ENCODE measurements at regions not wholly inside any gene's neighbourhood (a gene's known extent, or its start where the extent isn't known, plus 50 kb on each side); places are given as distances from the start of the nearest gene placed in this dataset.
A peak's percentile ranks its signal among the peaks of the same experiment; 100 is the strongest.
"Not testable (repeated sequence)": the region's sequence is repeated elsewhere in the genome, so short reads cannot be mapped to it uniquely, and the experiment has no call there.

DNA sequence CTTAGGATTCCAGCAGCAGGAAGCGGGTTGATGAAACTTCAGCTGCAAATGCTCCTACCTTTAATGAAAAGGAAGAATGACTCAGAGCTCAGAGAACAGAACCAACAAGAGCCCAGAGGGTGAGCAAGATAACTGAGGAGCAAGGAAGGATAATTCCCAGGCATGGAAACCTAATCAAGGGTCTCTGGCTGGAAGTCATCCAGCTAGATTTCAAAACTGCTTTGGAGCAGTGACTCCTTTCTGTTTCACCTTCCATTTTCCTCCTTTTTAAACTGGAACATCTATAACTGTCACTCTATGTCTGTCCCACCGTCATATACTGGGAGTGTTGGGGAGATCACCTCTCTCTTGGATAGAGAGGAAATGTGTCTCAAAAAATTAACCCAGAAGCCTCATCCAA lies 148.4 kb upstream of the RAB6C start:
- no peak for DNase-seq
- H3K79me2 ChIP-seq (ENCODE audit: low read length), result no peaks in the 10 kb centered on the region
- no peaks in the 10 kb centered on the region for H3K27me3 ChIP-seq (replicated peaks; ENCODE audit: insufficient read depth, low read length)
- H4K20me1 ChIP-seq (ENCODE audit: insufficient read depth, low read length), result no peaks in the 10 kb centered on the region
- H2AFZ ChIP-seq (ENCODE audit: low read length), result no peak overlapping the region
- no peaks in the 10 kb centered on the region for H3F3A ChIP-seq (ENCODE audit: insufficient read depth, low read length)
- no peaks in the 10 kb centered on the region for H3K9me2 ChIP-seq (replicated peaks; ENCODE audit: insufficient read depth, low read length)
- H3K4me2 ChIP-seq (ENCODE audit: low read depth, low read length), result no peak overlapping the region
- TF ChIP-seq EZH2 (optimal IDR thresholded peaks at IDR 0.05; ENCODE audit: low read depth, low read length) (no peak), EZH2phosphoT487 (IDR thresholded peaks at IDR 0.05; ENCODE audit: low read length) (no peak)
- TF ChIP-seq, protein P1, sequence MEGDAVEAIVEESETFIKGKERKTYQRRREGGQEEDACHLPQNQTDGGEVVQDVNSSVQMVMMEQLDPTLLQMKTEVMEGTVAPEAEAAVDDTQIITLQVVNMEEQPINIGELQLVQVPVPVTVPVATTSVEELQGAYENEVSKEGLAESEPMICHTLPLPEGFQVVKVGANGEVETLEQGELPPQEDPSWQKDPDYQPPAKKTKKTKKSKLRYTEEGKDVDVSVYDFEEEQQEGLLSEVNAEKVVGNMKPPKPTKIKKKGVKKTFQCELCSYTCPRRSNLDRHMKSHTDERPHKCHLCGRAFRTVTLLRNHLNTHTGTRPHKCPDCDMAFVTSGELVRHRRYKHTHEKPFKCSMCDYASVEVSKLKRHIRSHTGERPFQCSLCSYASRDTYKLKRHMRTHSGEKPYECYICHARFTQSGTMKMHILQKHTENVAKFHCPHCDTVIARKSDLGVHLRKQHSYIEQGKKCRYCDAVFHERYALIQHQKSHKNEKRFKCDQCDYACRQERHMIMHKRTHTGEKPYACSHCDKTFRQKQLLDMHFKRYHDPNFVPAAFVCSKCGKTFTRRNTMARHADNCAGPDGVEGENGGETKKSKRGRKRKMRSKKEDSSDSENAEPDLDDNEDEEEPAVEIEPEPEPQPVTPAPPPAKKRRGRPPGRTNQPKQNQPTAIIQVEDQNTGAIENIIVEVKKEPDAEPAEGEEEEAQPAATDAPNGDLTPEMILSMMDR (IDR thresholded peaks at IDR 0.05; ENCODE audit: low read length), result no peak
- H3K27ac ChIP-seq (ENCODE audit: low read length), result no peak overlapping the region
- no peaks in the 10 kb centered on the region for H3K9me3 ChIP-seq (replicated peaks; ENCODE audit: insufficient read depth, low read length)
- H3K9ac ChIP-seq (ENCODE audit: low read length), result no peak overlapping the region
- no peaks in the 10 kb centered on the region for H3K36me3 ChIP-seq (replicated peaks; ENCODE audit: insufficient read depth, low read length)
- H3K4me3 ChIP-seq (ENCODE audit: low read length), result no peak overlapping the region
- H3K4me1 ChIP-seq (ENCODE audit: low read length), result no peaks in the 10 kb centered on the region

DNA sequence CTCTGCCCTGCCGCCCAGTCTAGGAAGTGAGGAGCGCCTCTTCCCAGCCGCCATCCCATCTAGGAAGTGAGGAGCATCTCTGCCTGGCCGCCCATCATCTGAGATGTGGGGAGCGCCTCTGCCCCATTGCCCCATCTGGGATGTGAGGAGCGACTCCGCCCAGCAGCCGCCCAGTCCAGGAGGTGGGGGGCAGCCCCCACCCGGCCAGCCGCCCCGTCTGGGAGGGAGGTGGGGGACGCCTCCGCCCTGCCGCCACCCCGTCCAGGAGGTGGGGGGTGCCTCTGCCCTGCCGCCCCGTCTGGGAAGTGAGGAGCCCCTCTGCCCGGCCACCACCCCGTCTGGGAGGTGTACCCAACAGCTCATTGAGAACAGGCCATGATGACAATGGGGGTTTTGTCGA lies 146.0 kb upstream of the RAB6C start:
- H2AFZ ChIP-seq (ENCODE audit: low read length); H3K9me2 ChIP-seq (replicated peaks; ENCODE audit: insufficient read depth, low read length); H3K36me3 ChIP-seq (replicated peaks; ENCODE audit: insufficient read depth, low read length); H3K9ac ChIP-seq (ENCODE audit: low read length); H3K9me3 ChIP-seq (replicated peaks; ENCODE audit: insufficient read depth, low read length); H3K4me3 ChIP-seq (ENCODE audit: low read length); H3K27ac ChIP-seq (ENCODE audit: low read length); H3K4me2 ChIP-seq (ENCODE audit: low read depth, low read length); H4K20me1 ChIP-seq (ENCODE audit: insufficient read depth, low read length); H3K27me3 ChIP-seq (replicated peaks; ENCODE audit: insufficient read depth, low read length); H3K4me1 ChIP-seq (ENCODE audit: low read length); H3F3A ChIP-seq (ENCODE audit: insufficient read depth, low read length); DNase-seq; H3K79me2 ChIP-seq (ENCODE audit: low read length): not testable (repeated sequence)

DNA sequence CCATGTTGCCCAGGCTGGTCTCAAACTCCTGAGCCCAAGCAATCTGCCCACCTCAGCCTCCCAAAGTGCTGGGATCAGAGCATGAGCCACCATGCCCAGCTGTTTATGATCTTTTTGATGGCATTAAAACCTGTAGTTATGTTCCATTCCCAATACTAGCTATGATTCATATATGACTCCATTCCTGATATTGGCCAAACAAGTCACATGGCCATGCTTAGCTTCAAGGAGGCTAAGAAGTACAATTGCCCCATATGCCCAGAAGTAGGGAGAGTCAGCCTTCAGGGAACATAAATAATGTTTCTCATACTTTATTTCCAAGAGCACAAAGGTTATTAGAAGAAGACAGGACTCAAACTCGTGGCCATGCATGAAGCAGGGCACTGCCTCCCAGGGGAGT lies 132.4 kb upstream of the RAB6C start:
- Histone ChIP-seq H3F3A (ENCODE audit: insufficient read depth, low read length) (no peaks in the 10 kb centered on the region), H3K27me3 (replicated peaks; ENCODE audit: insufficient read depth, low read length) (no peaks in the 10 kb centered on the region), H3K27ac (ENCODE audit: low read length) (no peak overlapping the region), H3K4me3 (ENCODE audit: low read length) (no peak overlapping the region), H3K4me1 (ENCODE audit: low read length) (no peaks in the 10 kb centered on the region), H3K79me2 (ENCODE audit: low read length) (no peaks in the 10 kb centered on the region), H4K20me1 (ENCODE audit: insufficient read depth, low read length) (no peaks in the 10 kb centered on the region), H3K36me3 (replicated peaks; ENCODE audit: insufficient read depth, low read length) (no peaks in the 10 kb centered on the region), H3K9ac (ENCODE audit: low read length) (no peak overlapping the region), H3K9me2 (replicated peaks; ENCODE audit: insufficient read depth, low read length) (no peaks in the 10 kb centered on the region), H3K9me3 (replicated peaks; ENCODE audit: insufficient read depth, low read length) (no peaks in the 10 kb centered on the region), H2AFZ (ENCODE audit: low read length) (no peak overlapping the region), H3K4me2 (ENCODE audit: low read depth, low read length) (no peak overlapping the region)
- TF ChIP-seq EZH2 (optimal IDR thresholded peaks at IDR 0.05; ENCODE audit: low read depth, low read length), result no peak
- TF ChIP-seq, protein P1 (IDR thresholded peaks at IDR 0.05; ENCODE audit: low read length), result no peak
- no peak for TF ChIP-seq EZH2phosphoT487 (IDR thresholded peaks at IDR 0.05; ENCODE audit: low read length)
- no peak for DNase-seq

DNA sequence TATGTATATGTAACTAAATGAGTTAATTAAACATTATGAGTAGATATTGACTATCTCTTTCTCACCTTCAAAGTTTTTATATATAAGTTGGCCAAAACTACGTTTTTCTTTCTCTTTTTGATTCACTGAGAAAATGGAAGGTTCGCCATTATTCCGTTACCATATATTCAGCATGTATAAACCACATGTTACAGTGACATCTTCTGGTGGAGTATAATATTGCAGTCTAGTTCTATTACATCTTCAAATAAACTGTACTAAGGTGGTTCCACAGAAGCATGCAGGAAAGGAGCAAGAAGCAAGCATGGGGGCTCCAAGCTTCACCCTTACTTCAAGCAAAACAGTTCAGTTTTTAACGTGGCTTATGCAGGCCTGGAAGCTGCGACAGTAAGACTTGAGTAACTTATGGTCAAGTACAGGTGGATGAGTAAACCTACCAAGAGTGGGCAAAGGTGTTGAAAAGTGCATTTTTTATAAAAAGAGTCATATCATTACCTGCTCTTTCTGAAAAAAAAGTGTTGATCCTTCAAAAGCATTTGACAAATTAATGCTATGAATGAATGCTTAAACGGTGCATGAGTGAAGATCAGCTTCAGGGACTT lies 129.8 kb upstream of the RAB6C start:
- Histone ChIP-seq H3F3A (ENCODE audit: insufficient read depth, low read length) (no peaks in the 10 kb centered on the region), H2AFZ (ENCODE audit: low read length) (no peak overlapping the region), H3K27ac (ENCODE audit: low read length) (no peak overlapping the region), H3K36me3 (replicated peaks; ENCODE audit: insufficient read depth, low read length) (no peaks in the 10 kb centered on the region), H3K4me1 (ENCODE audit: low read length) (no peaks in the 10 kb centered on the region), H3K4me2 (ENCODE audit: low read depth, low read length) (no peak overlapping the region), H3K9me3 (replicated peaks; ENCODE audit: insufficient read depth, low read length) (no peaks in the 10 kb centered on the region), H3K79me2 (ENCODE audit: low read length) (no peaks in the 10 kb centered on the region), H3K4me3 (ENCODE audit: low read length) (no peak overlapping the region), H3K9me2 (replicated peaks; ENCODE audit: insufficient read depth, low read length) (no peaks in the 10 kb centered on the region), H3K9ac (ENCODE audit: low read length) (no peak overlapping the region), H3K27me3 (replicated peaks; ENCODE audit: insufficient read depth, low read length) (no peaks in the 10 kb centered on the region), H4K20me1 (ENCODE audit: insufficient read depth, low read length) (no peaks in the 10 kb centered on the region)
- TF ChIP-seq, protein P1 (IDR thresholded peaks at IDR 0.05; ENCODE audit: low read length), result peak; percentile 73
- TF ChIP-seq EZH2phosphoT487 (IDR thresholded peaks at IDR 0.05; ENCODE audit: low read length), result no peak
- peak; percentile 75 for DNase-seq
